NT2/D1 (cell line): ENCODE measurements at regions not wholly inside any gene's neighbourhood (a gene's known extent, or its start where the extent isn't known, plus 50 kb on each side); places are given as distances from the start of the nearest gene placed in this dataset.

Experiments used
- SUZ12 ChIP-seq: IDR thresholded peaks from 2 replicates; pipeline ENCODE4 v1.6.1; 2011; ENCODE audit not compliant: insufficient read length, insufficient read depth; ENCODE audit errors: extremely low read depth
- ZNF274 ChIP-seq: IDR thresholded peaks from 2 replicates; pipeline ENCODE4 v1.6.1; 2011; ENCODE audit warnings: mild to moderate bottlenecking, low read depth, low read length

- no peak for TF ChIP-seq ZNF274
- no peak for TF ChIP-seq SUZ12
Observed at GRCh38 chr5:167720259-167720658, 571.2 kb upstream of the WWC1 start.
